ENCODE measurements at regions not wholly inside any gene's neighbourhood (a gene's known extent, or its start where the extent isn't known, plus 50 kb on each side); places are given as distances from the start of the nearest gene placed in this dataset.

GRCh38 chr2:19746611-19747309 is 155.0 kb downstream of the TTC32 start:
- DNase-seq = no peak

- DNase-seq = no peak
Measured at GRCh38 chr2:19746137-19746600, 155.6 kb downstream of the TTC32 start.

DNA sequence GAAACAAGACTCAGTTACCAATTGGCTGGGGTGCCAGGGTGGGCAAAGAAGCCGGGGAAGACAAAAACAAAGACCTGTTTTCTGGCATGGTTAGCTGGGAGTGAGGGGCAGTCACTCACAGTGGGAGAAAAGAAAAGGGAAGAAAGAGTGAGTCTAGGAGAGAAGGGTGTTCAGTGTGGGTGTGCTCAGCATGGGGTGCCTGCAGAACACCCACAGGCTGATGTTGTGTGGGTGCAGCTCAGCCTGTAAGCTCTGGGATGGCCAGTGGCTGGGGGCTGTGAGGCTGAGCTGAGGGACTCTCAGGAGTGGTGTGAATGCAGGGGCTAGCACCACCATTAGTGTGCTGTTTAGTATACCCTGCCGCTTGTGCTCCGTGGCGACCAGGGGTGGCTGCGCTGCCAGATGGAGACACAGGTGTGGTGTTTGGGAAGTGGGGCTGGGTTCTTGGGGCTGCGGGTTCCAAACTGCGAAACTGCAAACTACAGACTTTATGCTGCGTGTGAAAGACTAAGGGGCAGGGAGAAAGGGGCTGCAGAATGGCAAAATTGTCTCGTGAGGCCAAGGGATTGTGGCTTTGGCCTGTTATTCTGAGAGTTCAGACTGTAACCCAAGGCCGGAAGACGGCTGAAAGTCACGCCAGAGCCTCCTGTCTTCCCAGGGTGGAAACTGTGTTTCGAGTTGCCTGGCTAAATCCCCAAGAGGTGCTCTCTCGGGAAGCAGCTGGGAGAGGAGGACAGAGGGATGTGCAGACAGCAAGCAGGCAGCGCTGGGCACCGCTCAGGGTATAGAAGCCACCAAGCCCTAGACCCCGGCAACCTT is 156.3 kb downstream of the TTC32 start:
- no peak for DNase-seq

GRCh38 chr2:19744456-19745199 is 157.2 kb downstream of the TTC32 start:
- no peak for DNase-seq

DNA sequence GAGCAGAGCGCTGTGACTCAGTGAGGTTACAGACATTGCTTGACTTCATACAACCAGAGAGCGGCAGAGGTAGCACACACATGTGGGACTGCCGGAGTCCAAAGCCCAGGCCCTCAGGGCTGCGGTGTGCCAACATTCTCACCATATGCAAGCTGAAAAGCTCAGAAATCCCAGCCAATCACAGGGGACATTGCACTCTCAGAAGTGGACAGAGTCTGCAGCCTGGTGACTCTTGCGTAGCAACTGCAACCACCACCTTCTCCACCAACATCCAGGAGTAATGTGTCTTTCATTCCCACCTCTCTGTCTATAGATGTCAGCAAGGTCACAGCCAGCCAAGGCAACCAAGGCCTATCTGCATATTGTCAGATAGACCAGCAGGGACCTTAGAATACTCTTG is 158.1 kb downstream of the TTC32 start:
- no peak for DNase-seq

DNA sequence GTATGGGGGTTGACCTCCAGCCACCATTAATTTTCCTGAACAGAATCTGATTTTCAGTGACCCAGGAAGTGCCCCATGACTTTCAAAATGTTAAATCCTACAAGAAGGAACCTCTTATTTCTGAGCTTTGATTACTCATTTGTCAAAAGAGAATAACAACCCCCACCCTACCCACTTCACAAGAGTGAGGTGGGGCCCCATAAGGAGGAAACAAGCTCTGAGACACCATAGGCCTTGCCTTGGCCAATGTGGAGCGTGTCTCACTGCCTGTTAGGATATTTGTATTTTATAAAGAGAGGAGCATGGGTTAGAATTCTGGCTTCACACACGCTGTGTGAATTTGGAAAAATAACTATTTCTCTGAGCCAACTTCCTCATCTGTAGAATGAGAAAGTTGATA is 158.9 kb downstream of the TTC32 start:
- no peak for DNase-seq

DNA sequence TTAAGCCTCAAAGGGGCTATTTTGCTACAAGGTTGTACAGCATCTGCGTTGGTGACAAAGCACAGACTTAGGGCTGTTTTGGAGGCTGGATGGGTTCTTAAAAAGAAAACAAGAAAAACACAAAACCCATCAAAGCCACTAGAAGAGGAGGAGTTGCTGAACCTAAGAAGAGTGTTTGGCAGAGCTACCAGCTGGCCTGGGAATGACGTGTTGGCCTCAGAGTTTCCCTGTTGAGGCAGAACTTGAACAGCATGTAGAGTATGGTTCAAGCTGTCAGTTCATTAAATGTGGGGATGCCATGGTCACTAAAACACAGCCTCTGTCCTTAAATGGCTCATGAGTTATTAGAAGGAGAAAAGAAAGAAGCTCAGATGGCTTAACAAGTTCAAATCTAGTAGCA is 162.5 kb downstream of the TTC32 start:
- DNase-seq = no peak

DNA sequence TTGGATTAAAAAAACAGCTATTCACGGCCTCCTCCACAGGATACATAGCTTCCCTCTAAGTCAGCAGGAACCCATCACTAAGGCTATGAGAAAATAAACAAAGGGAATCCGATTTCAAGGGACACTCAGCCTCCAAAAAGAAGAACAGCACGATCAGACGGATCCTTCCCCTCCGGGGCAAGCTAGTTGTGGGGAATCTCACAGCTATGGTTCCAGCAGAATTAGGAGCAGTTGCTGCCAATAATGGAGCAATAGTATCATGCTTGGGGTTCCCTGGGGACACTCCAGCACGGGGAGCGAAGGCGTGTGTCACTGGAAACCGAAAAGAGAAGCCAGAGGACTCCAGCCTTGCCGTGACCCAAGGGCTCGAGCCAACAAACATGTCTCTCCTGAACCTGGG is 163.1 kb downstream of the TTC32 start:
- DNase-seq = no peak

- DNase-seq = no peak
Measured at GRCh38 chr2:19736191-19736831, 165.5 kb downstream of the TTC32 start.

- no peak for DNase-seq
Measured at GRCh38 chr2:19733951-19734425, 167.8 kb downstream of the TTC32 start.

- DNase-seq = no peak
Measured at GRCh38 chr2:19733390-19733789, 168.4 kb downstream of the TTC32 start.

GRCh38 chr2:19732255-19732654 is 169.5 kb downstream of the TTC32 start:
- no peak for DNase-seq

DNA sequence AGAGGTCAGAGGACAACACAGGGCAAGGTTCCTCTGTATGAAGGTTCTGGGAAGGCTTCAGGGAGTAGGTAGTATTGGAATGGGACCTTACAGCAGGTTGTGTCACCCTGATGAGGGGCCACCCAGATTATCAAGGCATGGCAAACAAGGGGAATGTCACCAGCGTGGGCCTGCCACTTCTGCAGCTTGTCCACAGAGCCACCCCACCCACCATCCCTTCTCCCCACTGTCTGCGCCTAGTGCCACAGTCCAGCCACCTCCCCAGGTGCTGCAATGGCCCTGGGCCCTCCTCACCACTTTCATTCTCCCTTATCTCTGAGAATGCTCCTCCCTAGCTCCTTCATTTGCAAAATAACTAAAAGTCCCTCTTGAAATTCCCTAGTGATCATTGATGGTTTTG is 170.3 kb downstream of the TTC32 start:
- no peak for DNase-seq

GRCh38 chr2:19731037-19731436 is 170.7 kb downstream of the TTC32 start:
- DNase-seq = no peak

DNA sequence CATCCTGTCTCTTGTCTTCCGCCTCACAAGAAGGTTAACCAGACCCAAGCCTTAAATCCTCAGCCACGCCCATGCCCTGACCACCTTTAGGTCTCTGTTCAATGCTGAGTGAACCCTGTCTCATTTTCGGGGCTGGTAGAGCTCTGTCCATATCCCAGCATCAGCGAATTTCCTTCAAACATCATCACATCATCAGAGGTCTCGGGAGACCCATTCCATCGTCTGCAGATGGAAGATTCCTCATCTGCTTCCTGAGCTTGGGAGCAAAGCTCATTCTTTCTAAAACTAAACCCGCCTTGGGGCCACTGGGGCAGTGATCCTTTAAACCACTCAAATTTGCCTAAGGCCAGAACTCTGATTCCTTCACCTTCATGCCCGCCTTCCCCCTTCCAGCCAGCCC is 173.7 kb downstream of the TTC32 start:
- no peak for DNase-seq

DNA sequence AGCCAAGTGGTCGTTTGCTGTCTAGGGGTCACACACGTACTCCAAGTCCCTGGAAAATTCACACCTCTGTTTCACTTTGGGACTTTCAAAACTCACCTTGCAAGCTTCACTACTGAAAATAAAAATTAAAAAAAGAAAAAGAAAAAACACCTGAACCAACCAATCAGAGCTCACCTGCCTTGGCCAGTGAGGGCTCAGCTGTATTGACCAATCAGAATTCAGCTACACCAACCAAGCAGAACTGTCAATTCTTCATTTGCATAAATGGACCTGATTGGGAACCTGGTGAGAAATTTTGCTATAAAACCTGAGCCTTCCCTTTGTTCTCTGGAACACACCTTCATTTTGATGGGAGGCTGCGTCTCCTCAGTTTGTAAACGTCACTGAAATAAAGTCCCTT is 176.4 kb downstream of the TTC32 start:
- no peak for DNase-seq

GRCh38 chr2:19723021-19723420 is 178.8 kb downstream of the TTC32 start:
- no peak for DNase-seq

GRCh38 chr2:19722531-19722971 is 179.2 kb downstream of the TTC32 start:
- DNase-seq = no peak

DNA sequence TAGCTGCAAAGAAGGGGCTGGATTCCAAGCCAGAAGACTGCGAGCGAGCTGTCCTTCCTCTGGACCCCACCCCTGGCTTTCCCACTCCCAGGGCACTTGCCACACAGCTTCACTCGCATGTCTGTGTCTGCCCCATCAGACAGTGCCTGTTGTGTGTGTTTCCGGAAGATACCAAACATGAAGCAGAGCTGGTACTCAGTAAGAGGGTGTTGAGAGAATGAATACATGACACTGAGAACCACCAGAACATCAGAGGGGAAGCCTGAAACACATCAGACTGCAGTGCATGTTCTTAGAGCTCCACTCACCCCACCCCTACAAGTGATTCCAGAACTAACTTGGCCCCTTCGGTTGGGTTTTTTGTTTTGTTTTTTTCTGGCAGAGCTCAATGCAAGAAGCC is 181.5 kb downstream of the TTC32 start:
- DNase-seq = no peak

GRCh38 chr2:19719540-19719939 is 182.2 kb downstream of the TTC32 start:
- no peak for DNase-seq

DNA sequence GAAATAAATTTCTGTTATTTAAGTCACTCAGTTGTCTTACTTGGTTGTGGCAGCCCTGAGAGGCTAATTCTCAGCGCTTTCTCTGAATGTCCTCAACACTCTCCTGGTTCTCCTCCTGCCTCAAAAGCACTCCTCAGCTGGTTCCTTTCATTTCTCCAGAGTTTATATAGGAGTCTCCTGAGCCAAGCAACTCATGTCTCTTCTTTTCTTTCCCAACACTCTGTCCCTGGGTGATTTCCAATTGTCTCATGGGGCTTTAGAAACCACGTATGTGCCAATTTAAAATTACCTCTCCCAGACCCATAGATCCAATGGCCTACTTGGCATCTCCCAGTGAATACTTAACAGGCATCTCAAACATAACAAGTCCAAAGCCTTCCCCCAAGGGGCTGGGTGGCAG is 184.3 kb downstream of the TTC32 start:
- no peak for DNase-seq

DNA sequence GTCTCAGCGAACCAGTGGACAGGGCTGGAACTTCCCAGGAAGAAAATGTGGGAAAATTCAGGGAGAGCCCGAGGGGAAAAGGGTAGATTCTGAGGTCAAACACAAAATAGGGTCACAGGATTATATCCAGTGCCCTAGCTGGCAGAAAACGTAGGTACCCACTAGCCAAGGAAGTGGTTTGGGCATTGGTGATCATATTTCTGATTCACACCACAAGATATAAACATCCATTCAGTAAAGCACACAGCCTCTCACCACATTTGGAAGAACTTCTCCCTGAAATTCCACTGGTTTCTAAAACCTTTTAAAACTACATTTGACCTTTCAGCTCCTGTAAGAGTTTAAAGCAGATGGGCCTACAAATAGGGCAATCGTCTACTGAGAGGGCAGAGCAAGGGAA is 186.9 kb downstream of the TTC32 start:
- no peak for DNase-seq

- DNase-seq = no peak
Measured at GRCh38 chr2:19712850-19713249, 188.9 kb downstream of the TTC32 start.

Data from stimulated activated CD4-positive, alpha-beta T cell treated with anti-CD3 and anti-CD28 coated beads, Interleukin-1b, Interleukin-23, amount 100 ng/mL, for 48 hours (primary cell).